NCI-H2107 treated with DMSO at 0.1 percent for 48 hours (cell line): ENCODE measurements at regions not wholly inside any gene's neighbourhood (a gene's known extent, or its start where the extent isn't known, plus 50 kb on each side); places are given as distances from the start of the nearest gene placed in this dataset.
"Not testable (repeated sequence)": the region's sequence is repeated elsewhere in the genome, so short reads cannot be mapped to it uniquely, and the experiment has no call there.

ENCODE experiments used
- DNase-seq: peaks from one replicate; lab custom pipeline; 2025; ENCODE audit not compliant: unreplicated experiment; lab: John Stamatoyannopoulos, UW

GRCh38 chr5:96110300-96110699, 148.6 kb upstream of the ELL2 start:
- no peak for DNase-seq

GRCh38 chr5:96108629-96109028, 147.0 kb upstream of the ELL2 start:
- DNase-seq = not testable (repeated sequence)

GRCh38 chr5:96103829-96104228, 142.2 kb upstream of the ELL2 start:
- DNase-seq = not testable (repeated sequence)

GRCh38 chr5:96101358-96102089, 139.9 kb upstream of the ELL2 start:
- no peak for DNase-seq

- DNase-seq = not testable (repeated sequence)
Measured at GRCh38 chr5:96097488-96097887, 135.8 kb upstream of the ELL2 start.

GRCh38 chr5:96096724-96097123, 135.1 kb upstream of the ELL2 start:
- DNase-seq = no peak

- DNase-seq = no peak
Measured at GRCh38 chr5:96094904-96095303, 133.3 kb upstream of the ELL2 start.

GRCh38 chr5:96093890-96094381, 132.3 kb upstream of the ELL2 start:
- no peak for DNase-seq

GRCh38 chr5:96093340-96093739, 131.7 kb upstream of the ELL2 start:
- no peak for DNase-seq

GRCh38 chr5:96091874-96092273, 130.2 kb upstream of the ELL2 start:
- DNase-seq = no peak

- no peak for DNase-seq
Measured at GRCh38 chr5:96090215-96090614, 128.6 kb upstream of the ELL2 start.

GRCh38 chr5:96088706-96089498, 127.3 kb upstream of the ELL2 start:
- no peak for DNase-seq

- no peak for DNase-seq
Measured at GRCh38 chr5:96087939-96088338, 126.3 kb upstream of the ELL2 start.

- no peak for DNase-seq
Measured at GRCh38 chr5:96084874-96085506, 123.3 kb upstream of the ELL2 start.

- DNase-seq = no peak
Measured at GRCh38 chr5:96083361-96083881, 121.8 kb upstream of the ELL2 start.

- DNase-seq = no peak
Measured at GRCh38 chr5:96081276-96081858, 119.7 kb upstream of the ELL2 start.

- DNase-seq = no peak
Measured at GRCh38 chr5:96080557-96080956, 118.9 kb upstream of the ELL2 start.

- DNase-seq = no peak
Measured at GRCh38 chr5:96079962-96080361, 118.3 kb upstream of the ELL2 start.

GRCh38 chr5:96079075-96079474, 117.4 kb upstream of the ELL2 start:
- DNase-seq = no peak

- DNase-seq = no peak
Measured at GRCh38 chr5:96076451-96076850, 114.8 kb upstream of the ELL2 start.
